GM21367 (cell line): ENCODE measurements at regions not wholly inside any gene's neighbourhood (a gene's known extent, or its start where the extent isn't known, plus 50 kb on each side); places are given as distances from the start of the nearest gene placed in this dataset.

Experiments used
- ATAC-seq: cut with Tn5 transposase; IDR thresholded peaks from one replicate; pipeline ENCODE4 v1.9.1; 2021; ENCODE audit not compliant: unreplicated experiment

DNA sequence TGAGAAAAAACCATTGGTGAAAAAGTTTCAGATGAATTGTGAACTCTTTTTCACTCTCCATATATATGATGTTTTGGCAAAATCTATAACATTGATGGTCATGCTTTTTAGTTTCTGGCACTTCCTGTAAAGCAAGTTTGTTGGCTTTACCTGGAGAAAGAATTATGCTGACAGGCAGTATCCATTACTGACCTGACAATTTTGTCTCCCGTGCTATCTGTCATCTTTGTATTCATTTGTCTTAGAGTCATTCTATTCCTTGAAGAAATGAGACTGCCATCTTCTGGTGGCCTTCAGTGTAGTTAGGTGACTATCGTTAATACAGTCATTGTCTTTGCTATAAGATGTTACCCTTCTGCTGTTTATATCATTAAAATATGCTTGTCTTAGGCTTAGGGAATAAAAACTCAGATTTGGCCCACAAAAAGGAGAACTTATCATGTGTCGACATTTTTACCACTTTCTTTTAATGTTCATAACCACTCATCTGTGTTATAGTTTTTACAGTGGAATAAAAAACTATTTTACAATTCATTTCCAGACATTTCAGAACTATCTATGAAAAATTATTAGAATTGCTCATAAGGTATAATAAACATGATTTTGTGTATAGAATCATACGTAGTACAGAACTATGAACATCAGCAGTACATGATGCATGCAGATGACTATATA, 707.0 kb downstream of the EPM2A start:
- ATAC-seq, result peak; percentile 85

DNA sequence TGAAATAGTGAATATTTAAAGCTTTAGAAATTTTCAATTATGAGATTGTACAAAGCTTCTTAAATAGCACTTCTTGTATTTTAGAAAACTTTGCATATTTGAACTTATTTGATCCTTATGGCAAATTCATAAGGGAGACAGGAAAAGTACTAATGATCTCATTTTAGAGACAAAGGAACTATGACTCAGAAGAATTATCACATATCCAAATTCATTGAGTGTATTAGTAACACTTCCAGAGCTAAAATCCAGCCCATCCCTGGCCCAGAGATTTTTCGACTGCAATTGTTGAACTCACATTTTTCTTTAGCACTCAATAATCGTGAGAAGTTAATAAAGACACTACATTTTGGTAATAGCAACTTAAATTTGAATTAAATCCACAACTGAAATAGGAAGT, 704.3 kb downstream of the EPM2A start:
- no peak for ATAC-seq

DNA sequence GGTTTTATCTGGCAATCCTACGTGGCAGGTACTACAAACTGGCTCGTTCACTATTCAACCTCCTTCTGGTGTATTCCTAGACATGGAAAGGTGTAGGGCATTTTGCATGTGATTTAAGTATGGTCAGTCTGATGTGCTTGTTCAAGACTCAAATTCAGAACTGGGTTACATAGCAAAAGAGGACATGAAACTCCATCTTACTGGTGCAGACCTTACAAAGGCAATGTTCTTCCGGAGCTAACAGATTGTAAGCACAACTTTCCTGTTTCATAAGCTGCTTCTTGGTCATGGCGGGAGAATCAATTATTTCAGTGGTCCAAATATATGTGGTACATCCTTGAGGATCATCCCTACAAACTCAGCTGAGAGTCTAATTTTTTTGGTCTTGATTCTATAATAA, 703.4 kb downstream of the EPM2A start:
- ATAC-seq, result no peak

DNA sequence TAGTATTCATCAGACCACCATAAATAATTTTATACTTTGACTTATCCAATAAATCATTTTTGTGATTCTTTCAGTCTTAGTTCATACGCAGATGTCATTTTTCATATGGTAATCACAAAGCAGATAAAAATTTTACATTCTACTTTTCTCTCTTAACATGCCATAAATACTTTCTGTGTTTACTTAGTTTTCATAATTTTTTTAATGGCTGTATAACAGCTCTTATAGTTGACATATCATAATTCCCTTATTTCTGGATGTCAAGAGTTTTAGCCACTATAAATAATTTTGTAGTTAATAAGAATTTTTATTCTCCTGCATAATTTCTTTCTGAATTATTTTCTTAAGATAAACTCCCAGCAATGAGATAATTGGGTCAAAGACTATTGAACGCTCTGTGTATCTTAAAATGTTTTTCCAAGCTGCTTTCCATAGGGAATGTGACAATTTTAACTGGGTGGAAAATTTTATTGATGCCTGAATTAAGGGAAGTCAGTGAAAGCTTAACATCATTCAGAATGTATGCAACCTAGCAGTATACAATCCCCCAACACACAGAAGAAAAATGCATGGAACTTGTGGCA, 702.7 kb downstream of the EPM2A start:
- ATAC-seq, result no peak

DNA sequence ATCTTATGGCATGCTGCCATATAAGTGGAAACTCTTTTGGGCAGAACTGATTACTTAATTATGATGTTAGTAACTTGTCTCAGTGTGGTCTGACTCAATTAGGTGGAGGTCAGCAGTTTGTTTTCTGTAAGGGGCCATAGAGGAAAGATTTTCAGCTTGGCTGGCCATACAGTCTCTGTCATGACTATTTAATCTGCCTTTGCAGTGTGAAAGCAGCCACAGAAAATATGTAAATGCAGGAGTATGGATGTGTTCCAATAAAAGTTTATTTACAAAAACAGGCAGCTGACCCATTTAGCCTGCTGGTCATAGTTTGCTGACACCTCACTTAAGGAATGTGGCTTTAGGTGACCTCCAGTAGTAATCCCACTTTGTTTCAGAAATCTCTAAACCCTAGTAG, 700.7 kb downstream of the EPM2A start:
- no peak for ATAC-seq

DNA sequence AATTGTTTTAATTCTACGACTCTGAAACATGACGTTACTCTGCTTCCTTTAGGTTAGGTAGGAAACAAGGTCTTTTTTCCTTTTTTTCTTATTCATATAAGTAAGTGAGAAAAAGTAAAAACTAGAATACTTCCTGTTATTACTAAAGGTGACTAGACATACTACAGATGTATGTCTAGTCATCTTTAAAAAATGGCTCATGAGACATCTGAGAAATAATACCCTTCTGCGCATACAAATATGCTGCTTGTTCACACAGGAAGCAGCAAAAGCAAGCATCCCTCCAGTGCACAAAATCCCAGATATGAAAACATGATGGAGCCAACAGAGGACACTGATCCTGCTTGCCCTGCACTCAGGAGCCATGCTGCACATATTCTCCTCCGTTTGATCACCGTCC, 699.1 kb downstream of the EPM2A start:
- ATAC-seq, result no peak

DNA sequence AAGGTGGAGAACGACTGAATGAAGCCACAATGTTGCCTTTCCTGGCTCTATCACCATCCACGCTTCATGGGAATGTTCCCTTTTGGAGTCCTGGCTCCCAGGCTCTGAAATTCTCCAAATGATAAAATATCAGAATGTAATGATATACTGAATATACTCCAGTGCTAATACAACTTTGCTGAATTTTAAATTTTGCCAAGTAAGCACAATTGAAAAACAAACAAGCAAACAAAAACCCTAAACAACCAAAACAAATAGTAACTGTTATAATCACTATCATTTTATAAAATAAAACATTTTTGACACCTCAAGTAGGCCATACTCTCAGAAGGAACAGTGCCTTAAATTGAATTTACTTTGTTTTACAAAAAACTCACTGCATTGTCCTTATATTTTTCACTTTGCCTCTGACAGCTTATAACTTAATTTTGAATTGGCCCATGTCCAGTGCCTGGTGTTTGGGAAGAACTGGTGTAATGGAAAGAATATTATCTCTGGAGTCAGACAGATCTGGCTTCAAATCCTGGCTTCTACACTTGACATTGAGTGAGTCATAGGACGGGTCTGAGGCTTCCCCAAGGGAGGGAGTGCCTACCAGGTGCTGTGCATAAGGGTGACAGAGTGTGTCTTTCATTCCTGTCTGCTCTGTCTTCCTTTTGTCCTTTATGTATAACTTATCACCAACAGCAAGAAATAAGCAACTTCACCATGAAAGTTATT, 698.3 kb downstream of the EPM2A start:
- ATAC-seq, result no peak

DNA sequence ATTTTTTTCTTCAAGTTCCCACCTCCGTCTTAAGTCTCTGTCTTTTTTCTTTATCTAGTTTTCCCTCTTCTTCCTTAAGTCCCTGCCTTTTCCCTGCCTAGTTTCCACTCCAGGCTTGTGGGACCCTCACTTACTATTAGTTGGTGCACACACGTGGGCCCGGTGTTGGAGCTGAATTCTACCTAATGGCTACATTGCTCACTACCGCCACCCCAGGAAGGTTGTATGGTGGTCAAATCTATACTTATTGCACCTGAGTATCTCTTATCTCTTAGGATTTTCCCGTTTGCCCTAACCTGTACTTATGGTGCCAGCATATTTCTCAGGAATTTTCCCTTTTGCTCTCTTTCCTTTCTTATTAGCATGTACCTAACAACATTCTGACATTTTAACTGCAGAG, 692.8 kb downstream of the EPM2A start:
- no peak for ATAC-seq

DNA sequence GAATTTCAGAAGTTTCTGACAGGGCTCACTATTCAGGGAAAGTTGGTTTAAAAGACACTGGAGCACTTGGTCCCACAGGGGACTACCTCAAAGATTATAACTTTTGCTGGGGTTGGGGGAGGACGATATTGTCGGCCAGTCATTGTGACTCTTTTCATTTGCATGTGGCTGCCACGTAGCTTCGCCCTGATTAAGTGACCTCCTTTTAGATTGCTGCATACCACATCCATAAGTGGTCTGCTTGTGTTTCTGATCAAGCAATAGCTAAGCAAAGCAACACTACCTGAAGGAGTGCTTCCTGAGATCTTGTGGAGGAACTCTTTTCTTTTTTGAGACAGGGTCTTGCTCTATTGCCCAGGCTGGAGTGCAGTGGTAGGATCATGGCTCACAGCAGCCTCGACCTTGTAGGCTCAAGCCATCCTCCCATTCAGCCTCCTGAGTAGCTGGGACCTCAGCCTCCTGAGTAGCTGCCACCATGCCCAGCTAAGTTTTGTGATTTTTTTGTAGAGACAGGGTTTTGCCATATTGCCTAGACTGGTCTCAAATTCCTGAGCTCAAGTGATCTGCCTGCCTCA, 691.3 kb downstream of the EPM2A start:
- no peak for ATAC-seq

DNA sequence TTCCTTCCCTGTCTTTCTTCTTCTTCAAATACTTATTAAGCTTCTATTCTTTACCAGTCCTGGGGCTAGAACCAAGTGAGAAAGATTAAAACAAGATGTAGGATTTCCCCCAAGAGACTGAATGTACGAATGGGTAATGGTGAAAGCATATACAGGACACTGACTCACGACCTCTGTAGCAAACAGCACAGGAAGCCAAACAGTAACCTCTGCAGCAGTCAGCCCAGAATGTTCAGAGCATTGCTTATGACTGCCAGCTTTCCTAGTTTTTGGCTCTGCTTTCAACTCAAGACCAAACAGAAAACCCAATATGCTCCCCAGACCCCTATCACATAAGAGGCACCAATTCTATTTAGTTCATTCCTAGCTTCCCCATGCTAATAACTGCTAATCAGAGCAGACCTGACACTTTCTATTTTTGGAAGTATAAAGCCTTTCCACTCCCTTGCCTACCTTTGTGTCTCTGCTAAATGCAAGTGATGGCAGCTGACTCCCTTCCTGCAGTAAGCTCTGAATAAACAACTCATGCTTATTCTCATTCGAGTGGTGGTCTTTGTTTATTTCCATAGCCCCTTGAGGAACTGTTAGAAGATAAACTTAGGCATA, 690.6 kb downstream of the EPM2A start:
- no peak for ATAC-seq

DNA sequence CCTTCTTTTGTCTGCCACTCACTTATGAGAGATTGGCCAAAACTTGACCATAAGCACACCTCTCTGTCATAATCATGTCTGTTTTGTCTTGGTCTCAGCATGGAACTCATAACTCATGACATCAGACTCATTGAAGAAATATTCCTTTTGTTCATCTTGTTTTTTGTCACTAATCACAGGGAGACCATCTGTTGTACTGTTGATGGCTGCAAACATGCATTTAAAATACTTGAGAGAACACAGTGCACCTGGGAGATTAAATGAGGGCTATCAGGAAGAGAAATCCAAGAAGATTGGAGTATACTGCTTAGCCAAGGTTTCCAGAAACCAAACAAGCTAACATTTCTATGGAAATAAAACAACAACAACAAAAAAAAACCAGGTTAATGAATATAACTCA, 689.7 kb downstream of the EPM2A start:
- no peak for ATAC-seq

DNA sequence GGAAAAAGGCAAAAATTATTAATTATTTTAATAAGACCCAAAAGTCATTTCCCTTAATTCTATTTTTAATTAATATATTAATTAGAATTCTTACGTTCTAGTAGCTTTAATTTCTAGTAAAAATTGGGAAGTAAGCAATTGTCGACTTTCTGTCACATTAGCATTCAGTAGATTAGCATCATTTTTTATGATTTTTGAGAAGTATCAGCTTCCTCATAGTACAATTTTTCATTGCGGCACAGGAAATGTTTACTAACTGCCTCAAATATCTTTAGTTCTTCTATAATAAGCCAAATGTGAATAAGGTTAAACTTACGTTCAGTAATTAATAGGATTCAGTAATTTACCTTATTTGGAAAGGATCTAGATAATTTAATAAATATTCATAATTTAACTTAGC, 687.4 kb downstream of the EPM2A start:
- no peak for ATAC-seq

DNA sequence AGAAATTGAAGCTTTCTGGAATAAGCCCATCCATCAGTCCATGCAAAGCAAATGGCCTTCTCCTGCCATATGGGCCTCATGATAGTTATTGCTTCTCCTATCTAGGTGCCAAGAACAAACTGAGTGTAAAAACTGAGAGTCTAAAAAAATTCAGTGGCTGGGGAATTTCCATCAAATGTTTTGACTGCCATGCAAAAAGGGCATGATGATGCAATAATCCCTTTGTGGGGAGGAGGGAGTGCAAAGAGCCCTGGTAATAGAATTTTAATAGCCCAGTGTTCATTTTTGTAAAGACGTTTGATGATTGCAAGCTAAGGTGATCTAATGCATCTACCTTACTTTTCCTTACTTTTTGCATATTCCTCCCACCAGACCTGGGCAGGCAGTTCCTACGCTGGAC, 683.7 kb downstream of the EPM2A start:
- ATAC-seq, result no peak

DNA sequence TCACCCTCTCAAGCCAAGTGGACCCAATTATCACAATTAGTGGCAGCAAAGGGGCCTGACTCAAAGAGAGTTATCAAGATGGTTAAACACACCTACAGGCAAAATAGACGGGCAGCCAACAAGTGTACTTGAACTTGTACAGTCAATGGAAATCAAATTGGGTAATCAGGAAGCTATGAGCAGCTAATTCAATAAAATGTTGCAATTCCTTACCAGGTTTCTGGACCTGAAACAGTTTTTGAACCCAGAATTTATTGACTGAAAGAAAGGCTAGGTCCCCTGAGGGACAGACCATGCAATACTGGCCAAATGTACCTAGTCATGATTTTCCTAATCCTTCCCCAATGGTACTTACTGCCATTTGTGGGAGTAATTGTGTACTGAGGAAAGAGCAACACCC, 679.8 kb downstream of the EPM2A start:
- ATAC-seq, result no peak

DNA sequence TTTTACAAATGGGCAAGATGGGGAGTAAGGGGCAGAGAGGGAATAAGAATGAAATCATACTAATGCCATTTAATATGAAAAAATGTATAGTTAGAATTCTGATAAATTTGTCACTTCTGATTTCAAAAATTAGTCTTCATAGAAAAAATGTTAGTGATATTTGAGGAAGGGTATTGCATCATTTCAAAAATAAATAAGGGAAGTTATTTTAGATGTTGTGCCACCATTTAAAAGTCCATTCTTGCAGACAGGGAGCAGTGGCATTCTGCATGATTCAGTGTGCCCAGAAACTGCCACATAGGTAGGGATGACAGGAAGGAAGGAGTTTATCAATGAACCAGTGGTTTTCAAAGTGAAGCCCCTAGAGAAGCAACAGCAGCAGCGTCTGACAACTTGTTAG, 674.6 kb downstream of the EPM2A start:
- ATAC-seq, result no peak

DNA sequence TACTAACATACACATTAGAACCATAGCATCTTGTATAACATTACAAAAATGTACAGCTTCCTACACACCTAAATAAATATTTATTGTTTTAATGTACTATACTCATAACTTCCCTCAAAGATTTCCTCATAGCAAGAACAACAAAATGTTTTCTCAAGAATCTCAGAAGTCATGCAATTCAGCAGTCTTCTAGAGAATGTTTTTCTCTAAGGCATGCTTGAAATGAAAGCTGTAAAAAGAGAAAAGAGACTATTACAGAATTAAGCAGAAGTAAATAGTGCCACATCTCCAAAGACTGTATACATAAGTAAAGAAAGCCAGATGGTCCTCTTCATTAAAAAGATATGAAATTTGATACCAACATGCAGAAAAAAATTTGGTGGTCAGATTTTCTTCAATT, 672.2 kb downstream of the EPM2A start:
- no peak for ATAC-seq

DNA sequence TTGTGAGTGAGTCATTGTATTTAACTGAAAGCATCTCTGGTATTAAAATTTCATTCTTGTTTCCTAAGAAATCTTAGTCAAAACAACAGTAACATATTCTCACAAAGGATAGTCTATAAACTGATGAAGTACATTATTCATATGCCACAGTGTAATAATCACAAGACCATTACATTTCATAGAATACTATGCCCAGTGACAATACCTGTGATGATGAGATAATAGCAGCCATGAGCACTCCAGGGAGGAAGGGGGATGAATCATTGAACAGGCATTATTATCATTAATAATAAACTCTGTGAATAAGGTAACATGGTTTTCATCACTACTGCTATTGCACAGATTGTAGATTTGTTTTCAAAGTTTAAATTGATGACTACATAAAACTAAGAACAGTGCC, 667.9 kb downstream of the EPM2A start:
- ATAC-seq, result no peak

DNA sequence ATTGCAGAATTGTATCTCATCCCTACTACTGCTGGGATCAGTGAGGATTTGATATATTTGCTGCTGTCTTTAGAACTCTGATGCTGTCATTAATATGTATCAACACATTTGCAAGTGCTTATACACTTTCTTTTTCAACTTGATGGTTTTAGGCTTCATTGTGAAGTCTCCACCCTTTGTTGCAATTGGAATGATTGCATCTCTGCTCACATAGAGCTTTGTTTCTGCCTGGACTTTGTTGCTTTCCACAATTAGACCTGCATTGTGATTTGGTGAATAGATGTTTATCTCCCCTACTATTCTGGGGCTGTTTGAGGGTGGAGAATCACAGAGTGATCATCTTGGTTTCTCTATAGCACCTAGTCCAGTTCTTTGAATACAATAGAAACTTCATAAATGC, 666.7 kb downstream of the EPM2A start:
- ATAC-seq, result no peak

DNA sequence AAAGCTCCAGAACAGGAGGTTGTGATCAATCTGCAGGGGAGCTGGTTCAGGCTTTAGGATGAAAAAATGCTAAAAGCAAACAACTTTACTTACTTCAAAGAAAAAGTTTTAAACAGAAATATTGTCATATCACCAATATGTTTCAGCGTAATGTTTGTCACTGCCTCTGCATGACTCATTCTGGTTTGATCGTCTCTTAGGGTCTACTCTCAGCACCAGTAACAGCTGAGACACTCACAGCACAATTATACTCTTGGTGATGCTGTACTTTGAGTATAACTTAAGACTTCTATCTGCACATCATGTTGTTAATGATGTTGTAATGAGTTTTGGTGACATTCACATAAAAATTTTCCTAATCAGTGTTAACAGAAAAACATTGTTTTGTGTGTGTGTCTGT, 665.4 kb downstream of the EPM2A start:
- no peak for ATAC-seq

DNA sequence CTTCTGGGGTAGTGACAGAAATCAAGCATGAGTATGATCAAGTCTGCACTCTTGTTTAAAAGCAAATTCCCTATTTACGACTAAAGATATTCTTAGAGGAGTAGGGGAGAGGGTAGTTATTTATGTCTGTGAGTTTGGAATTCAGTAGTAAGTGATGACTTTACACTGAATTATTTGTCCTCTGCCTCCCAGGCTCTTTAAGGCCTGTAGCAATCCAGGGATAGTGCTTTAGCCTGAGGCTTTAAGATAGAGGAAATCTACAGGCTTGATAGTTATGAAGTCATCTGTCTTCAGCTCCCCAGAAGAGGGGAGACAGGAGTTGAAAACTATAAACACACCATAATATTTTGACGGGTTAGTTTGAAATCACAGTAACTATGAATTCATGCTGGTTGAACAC, 664.5 kb downstream of the EPM2A start:
- ATAC-seq, result no peak

DNA sequence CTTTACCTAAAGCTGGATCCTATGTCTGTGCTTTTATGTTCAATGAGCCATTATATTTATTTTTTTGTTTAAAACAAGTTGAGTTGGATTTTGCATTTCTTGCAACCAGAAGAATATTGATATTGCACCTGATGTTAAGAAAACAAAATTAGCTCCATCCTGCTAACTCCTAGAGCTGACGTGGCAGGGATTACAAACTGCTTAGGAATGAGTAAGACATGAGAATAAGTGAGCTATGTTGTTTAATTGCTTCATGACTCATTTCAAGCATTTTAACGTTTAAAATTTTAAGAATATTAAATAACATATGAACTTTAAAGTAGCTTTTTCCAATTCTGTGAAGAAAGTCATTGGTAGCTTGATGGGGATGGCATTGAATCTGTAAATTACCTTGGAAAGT, 663.5 kb downstream of the EPM2A start:
- ATAC-seq, result no peak

DNA sequence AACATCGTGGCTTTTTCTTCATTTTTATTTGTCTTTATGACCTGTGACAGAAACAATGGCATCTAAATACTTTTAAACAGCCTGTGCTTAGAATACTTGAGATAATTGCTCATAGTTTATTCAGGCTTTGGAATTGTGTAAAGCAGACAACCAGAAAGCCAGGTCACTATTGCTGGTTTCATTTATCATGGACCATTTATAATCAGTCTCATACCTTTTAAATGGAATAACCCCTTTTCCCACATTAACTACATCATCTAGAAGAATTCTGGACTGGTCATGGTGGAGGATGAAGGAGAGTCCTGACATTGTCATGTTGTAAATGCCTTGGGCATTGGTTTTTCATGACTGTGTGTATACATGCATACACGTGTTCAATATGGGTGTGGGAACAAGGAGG, 661.5 kb downstream of the EPM2A start:
- ATAC-seq, result no peak
